ENCODE measurements at regions not wholly inside any gene's neighbourhood (a gene's known extent, or its start where the extent isn't known, plus 50 kb on each side); places are given as distances from the start of the nearest gene placed in this dataset.

GRCh38 chr10:44492678-44493077, 107.8 kb upstream of the CXCL12 start:
- intact Hi-C loops (cut with DNase I): no loop called here
- 58% methylated on average over 3 of the region's 3 CpGs for WGBS

GRCh38 chr10:44498222-44498621, 113.3 kb upstream of the CXCL12 start:
- H3K27ac ChIP-seq: no peak overlapping the region
- no peaks in the 10 kb centered on the region for H3K36me3 ChIP-seq
- no peak overlapping the region for H3K4me3 ChIP-seq
- TF ChIP-seq POLR2AphosphoS5 (IDR thresholded peaks at IDR 0.05) (no peak), POLR2A (IDR thresholded peaks at IDR 0.05) (no peak), CTCF (IDR thresholded peaks at IDR 0.05) (no peak)
- WGBS: 74% methylated on average over 5 of the region's 5 CpGs
- H3K27me3 ChIP-seq (replicated peaks; ENCODE audit: insufficient read depth): no peaks in the 10 kb centered on the region
- DNase-seq (ENCODE audit: low spot score): no peak
- intact Hi-C loops (cut with DNase I): no loop called here
- H3K4me1 ChIP-seq (replicated peaks): no peaks in the 10 kb centered on the region
- no peaks in the 10 kb centered on the region for H3K9me3 ChIP-seq

More at GRCh38 chr10:44492678-44493077, 107.8 kb upstream of the CXCL12 start:
- no peaks in the 10 kb centered on the region for H3K4me1 ChIP-seq (replicated peaks)
- no peaks in the 10 kb centered on the region for H3K36me3 ChIP-seq
- TF ChIP-seq CTCF (IDR thresholded peaks at IDR 0.05): no peak
- TF ChIP-seq POLR2AphosphoS5 (IDR thresholded peaks at IDR 0.05): no peak
- TF ChIP-seq POLR2A (IDR thresholded peaks at IDR 0.05): no peak
- H3K27ac ChIP-seq: no peak overlapping the region
- no peak overlapping the region for H3K4me3 ChIP-seq
- no peak for DNase-seq (ENCODE audit: low spot score)
- no peaks in the 10 kb centered on the region for H3K9me3 ChIP-seq
- no peaks in the 10 kb centered on the region for H3K27me3 ChIP-seq (replicated peaks; ENCODE audit: insufficient read depth)

GRCh38 chr10:44500451-44500850, 115.6 kb upstream of the CXCL12 start:
- H3K27me3 ChIP-seq (replicated peaks; ENCODE audit: insufficient read depth): no peaks in the 10 kb centered on the region
- no peak overlapping the region for H3K4me3 ChIP-seq
- no peaks in the 10 kb centered on the region for H3K9me3 ChIP-seq
- no peak overlapping the region for H3K27ac ChIP-seq
- 11% methylated on average over 1 of the region's 1 CpG for WGBS
- intact Hi-C loops (cut with DNase I): no loop called here
- H3K36me3 ChIP-seq: no peaks in the 10 kb centered on the region
- DNase-seq (ENCODE audit: low spot score): no peak
- no peaks in the 10 kb centered on the region for H3K4me1 ChIP-seq (replicated peaks)
- no peak for TF ChIP-seq POLR2AphosphoS5 (IDR thresholded peaks at IDR 0.05)
- TF ChIP-seq POLR2A (IDR thresholded peaks at IDR 0.05): no peak
- TF ChIP-seq CTCF (IDR thresholded peaks at IDR 0.05): no peak

- no peaks in the 10 kb centered on the region for H3K9me3 ChIP-seq
- no peak overlapping the region for H3K4me3 ChIP-seq
- TF ChIP-seq CTCF (IDR thresholded peaks at IDR 0.05) (no peak), POLR2A (IDR thresholded peaks at IDR 0.05) (no peak)
- DNase-seq (ENCODE audit: low spot score): no peak
- WGBS: 87% methylated on average over 3 of the region's 3 CpGs
- H3K4me1 ChIP-seq (replicated peaks): no peaks in the 10 kb centered on the region
- intact Hi-C loops (cut with DNase I): no loop called here
- H3K27me3 ChIP-seq (replicated peaks; ENCODE audit: insufficient read depth): no peaks in the 10 kb centered on the region
- H3K27ac ChIP-seq: no peak overlapping the region
- no peaks in the 10 kb centered on the region for H3K36me3 ChIP-seq
Measured at GRCh38 chr10:44506386-44506785, 121.5 kb upstream of the CXCL12 start.

GRCh38 chr10:44510379-44511115, 125.7 kb upstream of the CXCL12 start:
- H3K36me3 ChIP-seq: no peaks in the 10 kb centered on the region
- 83% methylated on average over 6 of the region's 6 CpGs for whole genome bisulfite sequencing
- no peak overlapping the region for H3K4me3 ChIP-seq
- no peaks in the 10 kb centered on the region for H3K27me3 ChIP-seq (replicated peaks; ENCODE audit: insufficient read depth)
- H3K9me3 ChIP-seq: no peaks in the 10 kb centered on the region
- TF ChIP-seq POLR2AphosphoS5 (IDR thresholded peaks at IDR 0.05) (no peak), POLR2A (IDR thresholded peaks at IDR 0.05) (no peak), CTCF (IDR thresholded peaks at IDR 0.05) (no peak)
- DNase-seq (ENCODE audit: low spot score): no peak
- intact Hi-C loops (cut with DNase I): no loop called here
- H3K4me1 ChIP-seq (replicated peaks): no peaks in the 10 kb centered on the region
- H3K27ac ChIP-seq: no peak overlapping the region

Data from prostate gland (tissue), 2 donors.